Transverse colon (tissue), 4 donors: ENCODE measurements at regions not wholly inside any gene's neighbourhood (a gene's known extent, or its start where the extent isn't known, plus 50 kb on each side); places are given as distances from the start of the nearest gene placed in this dataset.

Experiments used
- DNase-seq: peaks from one replicate; pipeline ENCODE4 v3.0.0-alpha.2; 2019
- H3K27ac ChIP-seq, 4 donors: fragments of 200-600 bp; sonication (generic); 2 replicates each; pipeline ENCODE4 v1.5.1; 2016 to 2018; ENCODE audit warnings: inconsistent platforms in 4 of 4
- H3K27me3 ChIP-seq: fragments of 200-600 bp; sonication (generic); 2 replicates; pipeline ENCODE4 v1.5.1; 2017; ENCODE audit warnings: inconsistent platforms
- H3K36me3 ChIP-seq, 4 donors: fragments of 200-600 bp; sonication (generic); 2 replicates each; pipeline ENCODE4 v1.5.1; 2017 to 2019; ENCODE audit warnings: inconsistent platforms in 4 of 4
- H3K4me1 ChIP-seq, 4 donors: fragments of 200-600 bp; sonication (generic); 2 replicates each; pipeline ENCODE4 v1.5.1; 2017 to 2020; ENCODE audit warnings: inconsistent platforms in 4 of 4
- H3K4me3 ChIP-seq, 4 donors: fragments of 200-600 bp; sonication (generic); 1 replicate in 1 of 4; 2 replicates in 3 of 4; pipeline versions ENCODE4 v1.5.1 to v1.6.1; 2017 to 2019; ENCODE audit warnings: inconsistent platforms in 4 of 4
- H3K9me3 ChIP-seq, 2 donors: fragments of 200-600 bp; sonication (generic); 2 replicates each; pipeline ENCODE4 v1.5.1; 2017 to 2019; ENCODE audit warnings: inconsistent platforms in 2 of 2
- CTCF ChIP-seq, 5 experiments: fragments of 200-600 bp in 3 of 5; fragments of 450-650 bp in 2 of 5; sonication (generic) in 3 of 5; IDR thresholded peaks; 1 replicate in 2 of 5; 2 replicates in 3 of 5; pipeline ENCODE4 v1.5.1; 2016 to 2017; ENCODE audit warnings: antibody characterized with exemption in 5 of 5, inconsistent platforms in 3 of 5, mild to moderate bottlenecking in 2 of 5, moderate library complexity in 1 of 5
- EP300 ChIP-seq: sonication (generic); formaldehyde crosslinking; IDR thresholded peaks from one replicate; pipeline ENCODE4 v1.6.1; 2017; ENCODE audit warnings: antibody characterized with exemption, low read depth
- POLR2A ChIP-seq: fragments of 450-650 bp; IDR thresholded peaks from one replicate; pipeline ENCODE4 v1.6.1; 2016; ENCODE audit warnings: antibody characterized with exemption, mild to moderate bottlenecking, moderate library complexity
- POLR2AphosphoS5 ChIP-seq, 3 donors: sonication (generic); formaldehyde crosslinking; IDR thresholded peaks; one replicate each; pipeline ENCODE4 v1.6.1; 2016; ENCODE audit warnings: antibody characterized with exemption in 3 of 3
- WGBS, 2 donors: methylation state at CpG; one replicate each; pipeline ENCODE4 v1.1.5; 2018; ENCODE audit warnings: low coverage in 1 of 2; 5-methylcytosine and 5-hydroxymethylcytosine counted together
- in situ Hi-C, 4 donors: fragments of 200-750 bp; cut with MboI; loops; one replicate each; pipeline versions ENCODE4 v1.15.0 to v1.15.1; 2017; ENCODE audit warnings: low sequenced_read_pairs in 3 of 4, low pct_ligation_motif_present in 1 of 4, low pct_unique_long_range_greater_than_20kb in 1 of 4
- intact Hi-C: fragments of 100-400 bp; cut with DNase I; formaldehyde crosslinking; loops from one replicate; pipeline ENCODE4 v1.15.1; 2023; ENCODE audit warnings: low total_unique reads

GRCh38 chr6:88294702-88295101 is 128.6 kb upstream of the CNR1 start:
- Histone ChIP-seq H3K4me1 (no peaks in the 10 kb centered on the region), H3K9me3 (no peaks in the 10 kb centered on the region), H3K27me3 (no peaks in the 10 kb centered on the region), H3K4me3 (no peak overlapping the region), H3K27ac (no peak overlapping the region), H3K36me3 (no peaks in the 10 kb centered on the region)
- WGBS, 2 donors: 50 to 69% methylated on average over 1 of the region's 1 CpG
- no peak for DNase-seq
- intact Hi-C loops (no loop called here), in situ Hi-C loops (no loop called here)
- no peak for TF ChIP-seq POLR2AphosphoS5 (IDR thresholded peaks at IDR 0.05)
- TF ChIP-seq POLR2A: no peak
- TF ChIP-seq CTCF (IDR thresholded peaks at IDR 0.05): no peak
- no peak for TF ChIP-seq EP300

GRCh38 chr6:88290411-88290810 is 124.3 kb upstream of the CNR1 start:
- no peak overlapping the region for H3K27ac ChIP-seq
- intact Hi-C loops: no loop called here

GRCh38 chr6:88287696-88288095 is 121.5 kb upstream of the CNR1 start:
- DNase-seq: no peak
- TF ChIP-seq POLR2AphosphoS5 (IDR thresholded peaks at IDR 0.05) (no peak), EP300 (no peak), POLR2A (no peak), CTCF (IDR thresholded peaks at IDR 0.05) (no peak)
- intact Hi-C loops (no loop called here), in situ Hi-C loops (no loop called here)
- Histone ChIP-seq H3K27ac (no peak overlapping the region), H3K36me3 (no peaks in the 10 kb centered on the region), H3K4me3 (no peak overlapping the region), H3K4me1 (no peaks in the 10 kb centered on the region), H3K9me3 (peaks cover 4 to 5% of the 10 kb centered on the region in 2 donors), H3K27me3 (no peaks in the 10 kb centered on the region)

More at GRCh38 chr6:88290411-88290810, 124.3 kb upstream of the CNR1 start:
- H3K27me3 ChIP-seq: no peaks in the 10 kb centered on the region
- H3K36me3 ChIP-seq: no peaks in the 10 kb centered on the region
- in situ Hi-C loops: no loop called here
- whole genome bisulfite sequencing, 2 donors: 65 to 68% methylated on average over 2 of the region's 2 CpGs
- no peak for DNase-seq
- TF ChIP-seq CTCF (IDR thresholded peaks at IDR 0.05) (no peak), EP300 (no peak), POLR2A (no peak), POLR2AphosphoS5 (IDR thresholded peaks at IDR 0.05) (no peak)
- H3K4me1 ChIP-seq: no peaks in the 10 kb centered on the region
- H3K9me3 ChIP-seq: peaks cover 4 to 5% of the 10 kb centered on the region in 2 donors
- H3K4me3 ChIP-seq: no peak overlapping the region

GRCh38 chr6:88276331-88276730 is 110.2 kb upstream of the CNR1 start:
- Histone ChIP-seq H3K9me3 (no peaks in the 10 kb centered on the region), H3K27me3 (no peaks in the 10 kb centered on the region), H3K4me1 (no peaks in the 10 kb centered on the region), H3K4me3 (no peak overlapping the region), H3K27ac (no peak overlapping the region), H3K36me3 (no peaks in the 10 kb centered on the region)
- 94% methylated on average over 14 of the region's 14 CpGs; no CpG with 5 or more reads in 1 of the 2 donors for WGBS, 2 donors
- DNase-seq: no peak
- intact Hi-C loops (no loop called here), in situ Hi-C loops (no loop called here)
- TF ChIP-seq POLR2AphosphoS5 (IDR thresholded peaks at IDR 0.05): no peak
- no peak for TF ChIP-seq EP300

GRCh38 chr6:88268508-88268907 is 102.4 kb upstream of the CNR1 start:
- H3K4me1 ChIP-seq: no peaks in the 10 kb centered on the region
- in situ Hi-C loops (no loop called here), intact Hi-C loops (no loop called here)
- TF ChIP-seq EP300 (no peak), POLR2A (no peak), CTCF (IDR thresholded peaks at IDR 0.05) (no peak), POLR2AphosphoS5 (IDR thresholded peaks at IDR 0.05) (no peak)
- H3K36me3 ChIP-seq: no peaks in the 10 kb centered on the region
- H3K27me3 ChIP-seq: no peaks in the 10 kb centered on the region
- no peak overlapping the region for H3K4me3 ChIP-seq
- no peak for DNase-seq
- H3K27ac ChIP-seq: no peak overlapping the region
- H3K9me3 ChIP-seq: no peaks in the 10 kb centered on the region
- 0 to 43% methylated on average over 1 to 7 of the region's 7 CpGs for WGBS, 2 donors
